ENCODE measurements at regions not wholly inside any gene's neighbourhood (a gene's known extent, or its start where the extent isn't known, plus 50 kb on each side); places are given as distances from the start of the nearest gene placed in this dataset.

GRCh38 chr19:30672926-30673325 is 300.7 kb downstream of the ZNF536 start:
- no peak for DNase-seq

- no peak for DNase-seq
Measured at GRCh38 chr19:30671622-30672051, 299.5 kb downstream of the ZNF536 start.

GRCh38 chr19:30671367-30671619 is 299.1 kb downstream of the ZNF536 start:
- DNase-seq: no peak

GRCh38 chr19:30670562-30671366 is 298.6 kb downstream of the ZNF536 start:
- no peak for DNase-seq

- no peak for DNase-seq
Measured at GRCh38 chr19:30670011-30670329, 297.8 kb downstream of the ZNF536 start.

- DNase-seq: peak; percentile 58
Measured at GRCh38 chr19:30669329-30670010, 297.3 kb downstream of the ZNF536 start.

GRCh38 chr19:30668521-30669155 is 296.5 kb downstream of the ZNF536 start:
- no peak for DNase-seq

- DNase-seq: no peak
Measured at GRCh38 chr19:30667746-30668145, 295.6 kb downstream of the ZNF536 start.

- DNase-seq: no peak
Measured at GRCh38 chr19:30667227-30667626, 295.0 kb downstream of the ZNF536 start.

GRCh38 chr19:30666301-30666803 is 294.2 kb downstream of the ZNF536 start:
- peak; percentile 34 for DNase-seq

- DNase-seq: no peak
Measured at GRCh38 chr19:30665449-30665848, 293.3 kb downstream of the ZNF536 start.

- DNase-seq: no peak
Measured at GRCh38 chr19:30663611-30664174, 291.5 kb downstream of the ZNF536 start.

- no peak for DNase-seq
Measured at GRCh38 chr19:30662211-30662861, 290.2 kb downstream of the ZNF536 start.

- DNase-seq: no peak
Measured at GRCh38 chr19:30659638-30660037, 287.5 kb downstream of the ZNF536 start.

GRCh38 chr19:30656520-30657100 is 284.4 kb downstream of the ZNF536 start:
- no peak for DNase-seq

- DNase-seq: no peak
Measured at GRCh38 chr19:30653646-30654386, 281.6 kb downstream of the ZNF536 start.

- DNase-seq: no peak
Measured at GRCh38 chr19:30652751-30653150, 280.6 kb downstream of the ZNF536 start.

GRCh38 chr19:30651691-30652090 is 279.5 kb downstream of the ZNF536 start:
- no peak for DNase-seq

- DNase-seq: no peak
Measured at GRCh38 chr19:30651066-30651465, 278.9 kb downstream of the ZNF536 start.

- no peak for DNase-seq
Measured at GRCh38 chr19:30649934-30650614, 277.9 kb downstream of the ZNF536 start.
